Ascending aorta (tissue), 2 donors: ENCODE measurements at regions not wholly inside any gene's neighbourhood (a gene's known extent, or its start where the extent isn't known, plus 50 kb on each side); places are given as distances from the start of the nearest gene placed in this dataset.

Experiments used
- DNase-seq, 2 donors: peaks; one replicate each; pipeline ENCODE4 v3.0.0-alpha.2; 2019; ENCODE audit warnings: low spot score in 2 of 2
- H3K27ac ChIP-seq, 2 donors: fragments of 200-600 bp; sonication (generic); one replicate each; pipeline ENCODE4 v1.5.1; 2016 to 2017; ENCODE audit warnings: mild to moderate bottlenecking in 1 of 2
- H3K27me3 ChIP-seq: fragments of 200-600 bp; sonication (generic); one replicate; pipeline ENCODE4 v1.5.1; 2017
- H3K36me3 ChIP-seq, 2 donors: fragments of 200-600 bp; sonication (generic); one replicate each; pipeline ENCODE4 v1.5.1; 2016
- H3K4me1 ChIP-seq, 2 donors: fragments of 200-600 bp; sonication (generic); one replicate each; pipeline ENCODE4 v1.5.1; 2016 to 2017; ENCODE audit warnings: mild to moderate bottlenecking in 1 of 2
- H3K4me3 ChIP-seq, 2 donors: fragments of 200-600 bp; sonication (generic); one replicate each; pipeline ENCODE4 v1.5.1; 2016 to 2017; ENCODE audit warnings: mild to moderate bottlenecking in 1 of 2
- H3K9me3 ChIP-seq, 2 donors: fragments of 200-600 bp; sonication (generic); one replicate each; pipeline ENCODE4 v1.5.1; 2016
- CTCF ChIP-seq, 3 experiments: fragments of 200-600 bp in 2 of 3; fragments of 450-650 bp in 1 of 3; sonication (generic) in 2 of 3; IDR thresholded peaks; one replicate each; pipeline ENCODE4 v1.5.1; 2016 to 2019; ENCODE audit warnings: antibody characterized with exemption in 3 of 3, mild to moderate bottlenecking in 1 of 3, moderate library complexity in 1 of 3
- intact Hi-C: fragments of 100-400 bp; cut with DNase I; formaldehyde crosslinking; loops from one replicate; pipeline ENCODE4 v1.15.1; 2023

DNA sequence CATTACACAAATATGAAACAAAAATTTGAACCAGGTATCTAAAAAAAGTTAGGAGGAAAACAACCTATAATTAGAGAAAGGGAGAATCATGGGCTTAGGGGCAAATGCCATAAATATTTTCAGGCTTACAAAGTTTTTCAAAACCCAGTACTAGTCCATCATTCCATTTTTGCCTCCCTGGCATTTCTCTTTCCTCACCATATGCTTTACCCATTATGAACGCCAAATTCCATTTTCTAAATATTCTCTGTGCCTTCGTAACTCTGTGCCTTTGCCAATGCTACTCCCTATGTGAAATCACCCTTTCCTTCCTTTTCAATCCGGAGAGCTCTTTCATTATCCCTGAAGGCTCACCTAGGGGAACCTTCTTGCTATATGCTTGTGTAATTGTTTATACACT is 434.1 kb downstream of the ZSWIM6 start:
- no peak for DNase-seq
- Histone ChIP-seq H3K27ac (no peak overlapping the region), H3K27me3 (no peaks in the 10 kb centered on the region), H3K4me3 (no peak overlapping the region), H3K4me1 (no peaks in the 10 kb centered on the region), H3K36me3 (no peaks in the 10 kb centered on the region), H3K9me3 (no peaks in the 10 kb centered on the region)
- no peak for TF ChIP-seq CTCF (IDR thresholded peaks at IDR 0.05)
- intact Hi-C loops, result no loop called here

- Histone ChIP-seq H3K27ac (no peak overlapping the region), H3K27me3 (no peaks in the 10 kb centered on the region), H3K4me3 (no peak overlapping the region), H3K36me3 (no peaks in the 10 kb centered on the region), H3K9me3 (no peaks in the 10 kb centered on the region), H3K4me1 (no peaks in the 10 kb centered on the region)
- TF ChIP-seq CTCF (IDR thresholded peaks at IDR 0.05), result no peak
- intact Hi-C loops, result no loop called here
- no peak for DNase-seq
These were observed 435.4 kb downstream of the ZSWIM6 start for GRCh38 chr5:61767231-61768080.

DNA sequence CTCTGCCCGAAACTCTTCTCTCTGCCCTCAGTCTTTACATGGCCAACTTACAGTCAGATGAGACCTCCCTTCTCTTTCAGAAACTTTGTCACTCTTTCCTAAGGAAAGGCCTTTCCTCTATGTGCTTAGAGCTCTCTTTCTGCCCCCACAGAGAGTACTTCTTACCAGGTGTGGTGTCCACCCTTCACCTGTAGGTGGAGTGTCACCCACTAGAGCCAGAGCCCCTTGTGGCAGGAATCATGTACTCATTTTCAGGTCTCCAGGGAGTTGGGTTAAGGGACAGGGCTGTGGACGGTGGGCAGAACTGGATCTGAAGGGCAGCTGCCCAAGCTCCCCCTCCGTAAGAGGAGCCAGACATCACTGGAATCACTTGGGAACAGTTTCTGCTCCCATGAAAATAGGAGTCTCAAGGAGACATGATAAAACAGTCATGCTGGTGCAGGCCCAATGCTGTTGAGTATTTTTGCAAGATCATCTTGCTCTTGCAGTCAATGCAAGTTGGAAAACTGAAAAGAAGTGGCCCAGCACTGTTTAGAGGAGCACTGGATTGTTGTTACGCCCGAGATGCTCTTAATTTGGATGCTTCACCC is 436.7 kb downstream of the ZSWIM6 start:
- Histone ChIP-seq H3K4me1 (no peaks in the 10 kb centered on the region), H3K36me3 (no peaks in the 10 kb centered on the region)
- DNase-seq, result no peak

GRCh38 chr5:61771062-61771461 is 439.0 kb downstream of the ZSWIM6 start:
- intact Hi-C loops, result no loop called here
- H3K27me3 ChIP-seq, result no peaks in the 10 kb centered on the region
- no peak for DNase-seq
- H3K27ac ChIP-seq, result no peak overlapping the region
- no peak overlapping the region for H3K4me3 ChIP-seq
- no peaks in the 10 kb centered on the region for H3K4me1 ChIP-seq
- no peaks in the 10 kb centered on the region for H3K36me3 ChIP-seq
- H3K9me3 ChIP-seq, result no peaks in the 10 kb centered on the region
- no peak for TF ChIP-seq CTCF (IDR thresholded peaks at IDR 0.05)

More for the DNA sequence above, 436.7 kb downstream of the ZSWIM6 start:
- Histone ChIP-seq H3K4me3 (no peak overlapping the region), H3K27ac (no peak overlapping the region), H3K9me3 (no peaks in the 10 kb centered on the region), H3K27me3 (no peaks in the 10 kb centered on the region)
- peak in 1 of 3 experiments; percentile 16 for TF ChIP-seq CTCF (IDR thresholded peaks at IDR 0.05)
- intact Hi-C loops, result no loop called here

GRCh38 chr5:61771808-61772207 is 439.8 kb downstream of the ZSWIM6 start:
- intact Hi-C loops, result no loop called here
- H3K9me3 ChIP-seq, result no peaks in the 10 kb centered on the region
- no peak overlapping the region for H3K4me3 ChIP-seq
- no peak for TF ChIP-seq CTCF (IDR thresholded peaks at IDR 0.05)
- no peak for DNase-seq
- no peaks in the 10 kb centered on the region for H3K27me3 ChIP-seq
- H3K4me1 ChIP-seq, result no peaks in the 10 kb centered on the region
- H3K36me3 ChIP-seq, result no peaks in the 10 kb centered on the region
- no peak overlapping the region for H3K27ac ChIP-seq
